A673 (cell line): ENCODE measurements at regions not wholly inside any gene's neighbourhood (a gene's known extent, or its start where the extent isn't known, plus 50 kb on each side); places are given as distances from the start of the nearest gene placed in this dataset.

Source experiments
- CTCF ChIP-seq: fragments of 300-800, 200-600 bp; sonication (generic); conservative IDR thresholded peaks from 2 replicates; pipeline ENCODE4 v1.5.1; 2017; ENCODE audit warnings: low read depth, mild to moderate bottlenecking, antibody characterized with exemption, low read length, moderate library complexity, mixed read lengths
- EZH2 ChIP-seq: fragments of 200-600 bp; sonication (generic); IDR thresholded peaks from 2 replicates; pipeline ENCODE4 v1.6.1; 2017; ENCODE audit warnings: borderline replicate concordance, low read depth, mild to moderate bottlenecking, mixed read lengths, antibody characterized with exemption, low read length; ENCODE audit not compliant: poor library complexity, severe bottlenecking

GRCh38 chr16:65608455-65608854 is 486.6 kb upstream of the CDH11 start:
- TF ChIP-seq CTCF (no peak), EZH2 (no peak)
